GM21717 (cell line): ENCODE measurements at regions not wholly inside any gene's neighbourhood (a gene's known extent, or its start where the extent isn't known, plus 50 kb on each side); places are given as distances from the start of the nearest gene placed in this dataset.

Source experiments
- ATAC-seq: cut with Tn5 transposase; IDR thresholded peaks from one replicate; pipeline ENCODE4 v1.9.1; 2021; ENCODE audit warnings: mild to moderate bottlenecking, moderate library complexity; ENCODE audit not compliant: unreplicated experiment

GRCh38 chr18:46343456-46343855 lies 239.3 kb downstream of the HAUS1 start:
- ATAC-seq: no peak

DNA sequence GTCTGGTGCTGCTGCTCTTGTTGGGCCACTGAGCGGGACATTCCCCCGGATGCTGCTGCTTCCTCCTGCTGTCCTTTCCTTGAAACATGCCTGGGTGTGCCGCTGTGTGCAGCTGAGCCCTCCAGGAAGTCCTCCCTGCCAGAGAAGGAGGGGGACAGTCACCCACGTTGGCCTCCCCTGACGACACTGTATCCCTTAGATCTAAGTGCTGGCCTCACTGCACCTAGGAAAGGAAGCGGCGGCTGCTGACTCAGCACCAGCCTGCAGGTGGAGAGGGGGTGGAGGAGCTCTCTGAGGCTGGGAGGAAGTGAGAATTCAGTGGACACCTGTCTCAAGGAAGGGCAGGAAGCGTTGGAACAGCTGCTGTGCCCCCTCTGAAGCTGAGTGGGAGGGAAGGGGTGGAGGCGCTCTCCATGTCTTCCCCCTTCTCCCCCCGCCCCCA lies 239.8 kb downstream of the HAUS1 start:
- ATAC-seq: peak; percentile 83

DNA sequence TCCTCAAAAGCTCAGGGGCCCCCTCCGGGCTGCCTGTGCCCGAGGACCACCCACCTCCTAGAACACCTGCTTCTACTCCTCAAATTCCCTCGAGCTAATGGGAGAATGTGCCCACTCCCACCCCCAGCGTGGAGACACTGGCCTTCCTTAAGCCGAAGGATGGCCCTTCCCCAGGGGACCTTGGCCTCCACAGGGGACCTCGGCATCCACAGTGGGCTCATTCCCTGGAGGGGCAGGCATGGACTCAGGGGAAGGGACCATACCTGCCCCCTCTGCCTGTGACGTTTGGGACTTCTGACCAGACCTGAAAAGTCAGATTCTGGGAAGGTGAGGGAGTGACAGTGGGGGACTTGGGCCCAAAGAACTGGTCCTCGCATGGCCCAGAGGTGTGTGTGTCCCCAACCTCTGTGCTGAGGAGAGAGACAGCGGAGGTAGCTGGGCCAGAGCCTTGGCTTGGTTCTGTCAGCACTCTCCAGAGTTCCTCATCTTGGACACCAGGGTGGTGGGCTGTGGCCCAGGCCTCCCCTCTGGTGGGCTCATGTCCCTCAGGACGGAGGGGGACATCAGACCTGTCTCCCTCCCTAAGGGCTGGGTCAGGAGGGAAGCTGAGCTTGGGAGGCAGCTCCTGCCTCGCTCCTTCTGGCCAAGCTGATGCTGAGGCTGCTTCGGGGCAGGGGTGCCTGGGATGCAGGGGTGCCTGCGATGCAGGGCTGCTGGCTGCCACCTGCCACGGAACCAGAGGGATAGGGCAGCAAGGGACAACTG lies 240.4 kb downstream of the HAUS1 start:
- ATAC-seq: no peak

GRCh38 chr18:46345181-46345465 lies 240.9 kb downstream of the HAUS1 start:
- ATAC-seq: no peak

DNA sequence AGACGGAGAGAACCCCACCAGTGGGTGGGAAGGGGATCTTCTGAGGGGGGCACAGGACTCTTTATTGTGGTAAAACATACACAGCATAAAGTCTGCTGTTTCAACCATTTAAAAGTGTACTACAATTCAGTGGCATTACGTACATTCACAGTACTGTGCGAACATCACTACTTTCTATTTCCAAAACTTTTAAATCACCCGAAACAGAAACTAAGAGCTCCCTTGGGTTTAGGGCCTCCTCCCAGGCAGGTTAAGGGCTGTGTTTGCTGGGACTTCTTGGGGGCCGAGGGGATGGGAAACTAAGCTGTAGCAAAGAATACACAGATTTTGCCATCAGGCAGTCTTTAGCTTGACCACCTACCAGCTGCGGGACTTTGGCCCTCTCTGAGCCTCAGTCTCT lies 242.0 kb downstream of the HAUS1 start:
- peak; percentile 52 for ATAC-seq

DNA sequence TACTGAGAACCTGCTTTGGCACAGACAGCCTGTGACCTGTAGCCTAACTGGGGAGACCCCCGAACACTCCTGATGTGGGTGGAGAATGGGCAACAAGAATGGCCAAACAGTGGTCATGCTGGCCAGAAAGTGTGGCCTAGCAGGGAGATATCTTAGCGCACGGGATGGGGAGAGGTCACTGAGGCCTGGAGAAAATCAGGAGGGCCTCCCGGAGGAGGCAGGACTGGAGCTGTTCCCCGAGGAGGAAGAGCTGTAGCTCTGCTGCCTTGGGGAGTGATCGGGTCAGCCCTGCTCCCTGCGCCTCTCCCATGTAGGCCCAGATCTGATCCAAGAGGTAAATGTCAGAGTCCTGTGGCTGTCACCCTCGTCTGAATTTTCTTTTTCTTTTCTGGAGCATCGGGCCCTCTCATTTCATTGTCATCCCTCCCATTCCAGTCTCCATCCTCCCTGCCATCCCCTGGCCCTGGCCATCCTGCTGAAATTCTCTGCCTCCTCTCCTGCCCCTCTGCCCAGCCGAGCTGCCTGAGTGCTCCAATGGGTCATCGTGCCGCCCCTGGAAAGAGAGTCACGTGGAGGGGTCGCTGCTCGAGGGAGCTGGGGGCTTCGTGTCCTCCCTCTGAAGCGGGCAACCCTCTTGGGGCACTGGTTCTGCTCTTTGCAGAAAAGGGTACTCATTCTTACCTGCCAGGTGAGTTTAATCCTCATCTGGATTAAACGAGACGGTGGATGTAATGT lies 242.9 kb downstream of the HAUS1 start:
- ATAC-seq: no peak

- no peak for ATAC-seq
Measured at GRCh38 chr18:46350598-46351159, 246.5 kb downstream of the HAUS1 start.

- no peak for ATAC-seq
Measured at GRCh38 chr18:46352520-46353250, 248.5 kb downstream of the HAUS1 start.

- no peak for ATAC-seq
Measured at GRCh38 chr18:46353460-46353859, 249.3 kb downstream of the HAUS1 start.

DNA sequence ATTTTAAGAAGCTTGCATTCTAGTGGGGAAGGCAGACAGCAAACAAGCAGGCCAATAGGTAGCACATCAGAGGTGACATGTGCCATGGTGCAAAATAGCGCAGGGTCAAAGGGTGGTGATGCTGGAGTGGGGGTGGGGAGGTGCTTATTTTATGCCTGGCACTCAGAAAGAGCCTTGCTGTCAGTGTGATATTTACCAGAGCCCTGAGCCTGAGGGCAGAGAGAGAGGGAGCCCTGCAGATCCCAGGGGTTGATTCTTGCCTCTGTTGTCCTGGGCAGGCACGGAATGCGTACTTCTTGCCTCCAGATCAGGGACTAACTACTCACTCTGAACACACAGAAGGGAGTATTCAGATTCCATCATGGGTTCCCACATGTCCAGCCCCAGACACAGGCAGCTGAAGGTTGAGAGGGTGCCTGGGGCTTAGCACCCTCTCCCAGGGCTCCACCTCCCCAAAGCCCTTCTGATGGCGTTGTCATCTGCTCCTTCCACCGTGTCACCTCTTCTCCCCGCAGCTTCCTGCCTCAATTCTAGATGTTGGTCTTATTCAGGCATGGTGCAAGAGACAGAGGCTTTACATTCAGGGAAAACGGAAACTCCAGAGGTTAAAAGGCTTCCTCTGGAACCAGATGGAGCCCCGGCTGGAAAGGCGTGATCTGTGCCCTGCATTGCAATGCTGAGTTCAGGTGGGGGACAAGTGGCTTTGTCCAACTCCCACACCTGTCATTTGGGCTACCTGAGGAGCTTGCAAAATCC lies 252.3 kb downstream of the HAUS1 start:
- ATAC-seq: no peak

GRCh38 chr18:46360102-46360699 lies 256.0 kb downstream of the HAUS1 start:
- no peak for ATAC-seq

DNA sequence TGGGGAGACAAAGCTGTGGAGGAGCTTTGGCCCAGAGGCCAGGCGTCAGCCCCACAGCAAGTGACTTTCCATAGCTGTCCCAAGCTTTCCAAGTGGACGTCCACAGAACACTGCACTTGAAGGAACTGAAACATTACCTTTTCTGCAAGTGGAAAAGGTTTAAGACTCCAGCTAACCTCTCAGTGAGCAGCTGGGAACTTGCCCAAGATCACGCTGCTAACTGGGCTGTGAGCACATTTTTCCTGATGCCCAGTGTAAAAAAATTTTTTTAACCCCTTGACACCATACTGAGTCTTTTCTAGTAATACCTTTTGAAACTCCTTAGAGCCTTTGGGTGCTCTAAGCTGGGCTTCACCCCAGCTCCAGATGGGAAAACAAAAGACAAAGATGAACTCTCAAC lies 256.7 kb downstream of the HAUS1 start:
- ATAC-seq: no peak

- no peak for ATAC-seq
Measured at GRCh38 chr18:46362533-46362932, 258.3 kb downstream of the HAUS1 start.

GRCh38 chr18:46364048-46364447 lies 259.9 kb downstream of the HAUS1 start:
- ATAC-seq: no peak

GRCh38 chr18:46366201-46366600 lies 262.0 kb downstream of the HAUS1 start:
- no peak for ATAC-seq

GRCh38 chr18:46366751-46367376 lies 262.7 kb downstream of the HAUS1 start:
- ATAC-seq: no peak

GRCh38 chr18:46369323-46369722 lies 265.1 kb downstream of the HAUS1 start:
- ATAC-seq: no peak

- ATAC-seq: no peak
Measured at GRCh38 chr18:46370898-46371297, 266.7 kb downstream of the HAUS1 start.

- no peak for ATAC-seq
Measured at GRCh38 chr18:46372670-46373069, 268.5 kb downstream of the HAUS1 start.

- ATAC-seq: no peak
Measured at GRCh38 chr18:46373131-46373530, 268.9 kb downstream of the HAUS1 start.
